Coronary artery (tissue), 2 donors: ENCODE measurements at regions not wholly inside any gene's neighbourhood (a gene's known extent, or its start where the extent isn't known, plus 50 kb on each side); places are given as distances from the start of the nearest gene placed in this dataset.

Source experiments
- DNase-seq: peaks from one replicate; pipeline ENCODE4 v3.0.0-alpha.2; 2017; ENCODE audit warnings: low spot score
- H3K27ac ChIP-seq, 2 donors: fragments of 200-600 bp; sonication (generic); one replicate each; pipeline ENCODE4 v1.5.1; 2016 to 2019
- H3K4me3 ChIP-seq: fragments of 200-600 bp; sonication (generic); 2 replicates; pipeline ENCODE4 v1.5.1; 2016; ENCODE audit warnings: mild to moderate bottlenecking, moderate library complexity
- CTCF ChIP-seq: fragments of 200-600 bp; sonication (generic); IDR thresholded peaks from one replicate; pipeline ENCODE4 v1.5.1; 2019; ENCODE audit warnings: antibody characterized with exemption

DNA sequence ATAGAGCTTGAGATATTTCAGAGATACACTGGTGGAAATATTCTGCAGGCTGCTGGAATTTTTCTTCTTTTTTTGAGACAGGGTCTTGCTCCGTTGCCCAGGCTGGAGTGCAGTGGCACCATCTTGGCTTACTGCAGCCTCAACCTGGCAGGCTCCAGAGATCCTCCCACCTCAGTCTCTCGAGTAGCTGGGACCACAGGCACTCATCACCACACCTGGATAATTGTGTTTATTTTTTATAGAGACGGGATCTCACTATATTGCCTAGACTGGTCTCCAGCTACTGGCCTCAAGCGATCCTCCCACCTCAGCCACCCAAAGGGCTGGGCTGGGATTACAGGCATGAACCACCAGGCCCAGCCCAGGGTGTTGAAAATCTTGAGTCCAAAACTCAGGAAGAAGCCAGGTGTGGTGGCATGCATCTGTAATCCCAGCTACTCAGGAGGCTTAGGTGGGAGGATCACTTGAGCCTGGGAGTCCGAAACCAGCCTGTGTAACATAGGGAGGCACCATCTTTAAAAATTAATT is 55.7 kb upstream of the FOXK1 start:
- DNase-seq, result no peak
- no peak for TF ChIP-seq CTCF
- Histone ChIP-seq H3K4me3 (no peak overlapping the region), H3K27ac (no peak overlapping the region)

GRCh38 chr7:4629287-4629895 is 52.7 kb upstream of the FOXK1 start:
- H3K4me3 ChIP-seq, result no peak overlapping the region
- no peak for DNase-seq
- no peak for TF ChIP-seq CTCF
- no peak overlapping the region for H3K27ac ChIP-seq

- peak; percentile 39 for TF ChIP-seq CTCF
- DNase-seq, result peak; percentile 93
- Histone ChIP-seq H3K27ac (peak overlapping the region; percentile 50 to 81), H3K4me3 (peak overlapping the region; percentile 66)
Measured at GRCh38 chr7:4631380-4632179, 50.5 kb upstream of the FOXK1 start.
